Colon (tissue), 2 donors: ENCODE measurements at regions not wholly inside any gene's neighbourhood (a gene's known extent, or its start where the extent isn't known, plus 50 kb on each side); places are given as distances from the start of the nearest gene placed in this dataset.
"Not testable (repeated sequence)": the region's sequence is repeated elsewhere in the genome, so short reads cannot be mapped to it uniquely, and the experiment has no call there.

Experiments
- FAIRE-seq: peaks from 2 replicates; lab custom pipeline; 2012; peaks lifted over from hg19 to GRCh38; lab: Jason Lieb, UNC
- donor health status: control.
- donor health status: control.

DNA sequence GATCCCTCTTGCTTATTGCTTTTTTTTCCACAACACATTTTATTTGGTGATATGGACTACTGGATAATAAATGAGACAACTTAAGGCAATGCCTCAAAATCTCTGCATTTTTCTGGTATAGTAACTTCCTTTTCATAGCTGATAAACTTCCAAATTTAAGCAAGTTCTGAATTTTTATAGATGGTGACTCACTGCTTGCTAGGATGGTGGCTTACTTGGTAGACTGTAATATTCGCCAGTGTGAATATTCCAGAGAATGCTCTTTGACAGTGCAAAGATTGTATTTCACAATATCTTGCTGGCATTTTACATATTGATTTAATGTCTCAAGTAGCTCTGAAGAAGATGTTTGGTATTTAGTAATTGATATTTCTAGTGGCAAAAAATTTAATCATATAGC lies 472.4 kb downstream of the TFEC start:
- no peak for FAIRE-seq

DNA sequence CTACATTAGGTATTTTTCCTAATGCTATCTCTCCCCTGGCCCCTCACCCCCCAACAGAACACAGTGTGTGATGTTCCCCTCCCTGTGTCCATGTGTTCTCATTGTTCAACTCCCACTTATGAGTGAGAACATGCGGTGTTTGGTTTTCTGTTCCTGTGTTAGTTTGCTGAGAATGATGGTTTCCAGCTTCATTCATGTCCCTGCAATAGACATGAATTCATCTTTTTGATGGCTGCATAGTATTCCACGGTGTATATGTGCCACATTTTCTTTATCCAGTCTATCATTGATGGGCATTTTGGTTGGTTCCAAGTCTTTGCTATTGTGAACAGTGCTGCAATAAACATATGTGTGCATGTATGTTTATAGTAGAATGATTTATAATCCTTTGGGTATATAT lies 473.3 kb downstream of the TFEC start:
- FAIRE-seq, result not testable (repeated sequence)

DNA sequence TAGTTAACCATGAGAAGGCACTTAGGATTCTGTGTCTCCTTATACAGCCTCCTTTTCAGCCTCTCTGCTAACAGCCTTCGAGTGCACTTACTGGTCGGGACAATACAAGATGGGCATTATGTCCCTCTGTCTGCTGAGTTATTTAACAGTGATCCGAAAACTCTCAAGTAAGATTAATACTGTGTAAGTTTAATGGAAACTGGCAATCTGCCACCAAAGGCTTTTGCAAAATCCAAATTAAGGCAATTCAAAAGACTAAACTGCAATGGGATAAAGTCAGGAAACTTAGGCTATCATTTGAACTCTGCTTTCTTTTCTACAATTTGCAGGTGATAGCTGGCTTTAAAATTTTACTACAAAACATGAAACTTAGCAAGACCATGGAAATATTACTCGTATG lies 477.8 kb downstream of the TFEC start:
- FAIRE-seq, result no peak

- no peak for FAIRE-seq
Observed at GRCh38 chr7:115549910-115550309, 480.7 kb downstream of the TFEC start.

- FAIRE-seq, result no peak
Observed at GRCh38 chr7:115548756-115549155, 481.8 kb downstream of the TFEC start.

DNA sequence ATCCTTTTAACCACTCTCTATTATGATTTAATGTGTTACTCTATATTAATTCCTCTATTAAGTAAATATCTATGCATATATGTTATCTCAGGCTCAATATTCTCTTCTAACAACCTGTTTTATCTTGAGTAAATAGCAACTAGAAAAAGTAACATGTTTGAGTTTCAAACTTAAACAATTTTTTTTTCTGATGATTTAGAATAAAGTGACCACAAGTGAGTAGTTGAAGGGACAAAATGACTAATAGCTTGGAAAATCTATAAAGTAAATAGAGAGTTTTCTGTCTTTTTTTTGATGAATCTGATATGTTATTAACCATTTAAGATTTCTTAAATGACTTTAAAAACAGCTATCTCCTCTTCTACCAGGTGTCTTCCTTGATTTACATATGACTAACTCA lies 483.8 kb downstream of the TFEC start:
- FAIRE-seq, result peak; percentile 18

- no peak for FAIRE-seq
Observed at GRCh38 chr7:115533785-115534184, 496.8 kb downstream of the TFEC start.

- no peak for FAIRE-seq
Observed at GRCh38 chr7:115526278-115526677, 504.3 kb downstream of the TFEC start.

DNA sequence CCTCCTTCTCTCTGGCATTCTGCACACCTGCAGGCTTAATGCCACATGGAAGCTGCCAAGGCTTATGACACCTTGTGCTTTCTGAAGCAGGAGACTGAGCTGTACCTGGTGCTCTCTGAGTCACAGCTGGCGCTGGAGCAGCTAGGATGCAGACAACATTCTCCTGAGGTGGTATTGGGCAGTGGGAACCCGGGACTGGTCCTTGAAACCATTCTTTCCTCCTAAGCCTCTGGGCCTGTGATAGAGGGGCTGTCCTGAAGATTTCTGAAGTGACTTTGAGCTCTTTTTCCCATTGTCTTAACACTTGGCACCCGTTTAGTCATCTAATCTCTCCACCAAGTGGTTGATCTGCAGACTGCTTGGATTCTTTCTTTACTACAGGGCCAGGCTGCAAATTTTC lies 508.4 kb downstream of the TFEC start:
- FAIRE-seq, result no peak

DNA sequence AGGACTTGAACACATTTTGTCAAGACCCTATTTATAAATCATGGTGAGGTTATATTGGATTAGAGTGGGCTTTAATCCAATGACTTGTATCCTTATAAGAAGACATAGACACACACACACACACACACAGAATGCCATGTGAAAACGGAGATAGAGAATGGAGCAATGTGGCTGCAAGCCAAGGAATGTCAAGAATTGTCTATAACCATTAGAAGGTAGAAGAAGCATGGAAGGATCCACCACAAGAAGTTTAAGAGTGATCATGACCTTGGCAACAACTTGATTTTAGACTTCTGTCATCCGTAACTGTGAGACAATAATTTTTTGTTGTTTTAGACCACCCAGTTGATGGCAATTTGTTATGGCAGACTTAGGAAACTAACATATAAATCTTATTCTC lies 514.2 kb downstream of the TFEC start:
- no peak for FAIRE-seq

- no peak for FAIRE-seq
Observed at GRCh38 chr7:115511330-115511729, 519.2 kb downstream of the TFEC start.

DNA sequence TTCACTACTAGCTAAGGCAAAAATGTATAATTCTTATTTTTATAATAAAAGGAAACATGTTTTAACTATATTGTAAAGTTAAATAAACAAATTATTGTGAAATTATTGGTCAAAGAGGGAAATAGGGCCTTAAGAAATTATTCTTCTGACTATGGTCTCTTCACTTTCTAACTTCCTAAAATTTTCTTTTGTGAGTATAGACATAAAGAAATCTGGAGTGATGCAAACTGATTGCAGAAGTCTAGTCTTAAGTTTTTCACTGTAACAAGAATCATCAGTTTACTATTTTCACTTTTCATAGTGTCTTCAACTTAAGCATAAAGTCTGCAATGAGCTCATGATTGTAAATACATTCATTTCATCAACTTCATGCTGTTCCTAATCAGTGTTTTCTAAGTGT lies 525.4 kb downstream of the TFEC start:
- FAIRE-seq, result no peak

DNA sequence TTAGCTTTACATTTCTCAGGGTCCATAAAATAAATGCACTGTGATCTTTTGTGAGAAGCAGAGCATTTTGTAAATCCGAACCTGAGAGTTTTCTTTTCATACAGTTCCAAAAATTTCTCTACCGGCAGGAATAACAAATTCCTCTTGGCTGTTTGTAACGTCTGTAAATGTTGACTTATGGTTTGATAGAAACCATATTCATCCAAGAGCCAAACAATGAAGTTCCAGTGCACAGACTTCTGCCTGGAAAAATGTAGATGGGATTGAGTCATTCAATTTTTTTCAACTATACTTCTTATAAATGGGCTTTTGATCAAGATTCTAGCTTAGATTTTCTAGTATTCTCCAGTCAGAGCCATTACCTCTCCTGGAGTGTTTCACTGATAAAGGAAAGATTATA lies 530.6 kb downstream of the TFEC start:
- no peak for FAIRE-seq

- FAIRE-seq, result no peak
Observed at GRCh38 chr7:115496006-115496405, 534.6 kb downstream of the TFEC start.

DNA sequence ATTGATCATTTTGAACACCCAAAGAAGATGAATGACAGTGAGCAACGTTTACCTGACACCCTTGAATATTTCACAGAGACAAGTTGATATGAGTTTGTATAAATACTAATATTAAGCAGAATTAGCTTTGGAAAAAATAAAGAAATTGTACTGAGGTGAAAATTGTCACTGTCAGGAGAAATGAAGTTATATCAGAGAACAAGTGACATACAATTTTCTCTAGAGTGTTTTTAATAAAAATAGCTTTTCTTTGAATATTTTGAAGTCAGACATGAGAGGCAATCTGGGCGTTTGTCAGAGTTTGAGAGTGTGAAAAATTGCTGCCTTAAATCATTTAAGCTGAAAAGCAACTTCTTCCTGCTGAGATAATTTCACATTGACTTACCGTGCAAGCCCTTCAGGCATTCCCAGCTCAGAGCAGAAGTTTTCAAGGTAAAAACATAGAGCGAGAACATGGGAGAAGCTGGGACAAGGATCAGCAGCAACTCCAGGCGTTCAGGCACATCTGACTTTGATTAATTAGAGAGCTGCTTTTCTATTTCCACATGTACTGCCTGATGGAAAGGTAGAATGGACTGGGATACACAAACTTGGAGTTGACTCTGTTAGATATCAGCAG lies 535.9 kb downstream of the TFEC start:
- FAIRE-seq, result no peak

DNA sequence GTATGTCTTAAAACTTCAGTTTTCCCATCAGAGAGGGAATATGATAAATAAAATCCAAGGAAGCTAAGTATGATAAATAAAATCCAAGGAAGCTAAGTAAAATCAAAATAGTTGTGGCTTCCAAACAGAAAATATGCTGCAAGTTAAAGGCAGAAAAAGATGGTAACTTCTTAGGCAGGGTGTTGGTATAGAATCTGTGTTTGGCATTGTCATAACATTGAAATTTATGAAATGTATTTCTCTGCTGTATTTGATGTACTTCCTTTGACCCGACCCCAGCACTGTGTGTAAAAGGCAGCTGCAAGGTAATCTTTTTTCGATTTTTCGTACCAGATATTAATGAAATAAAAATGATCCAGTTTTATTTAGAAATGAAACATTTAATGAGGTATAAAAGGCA lies 537.2 kb downstream of the TFEC start:
- FAIRE-seq, result no peak

GRCh38 chr7:115491744-115492380 lies 538.7 kb downstream of the TFEC start:
- no peak for FAIRE-seq

- no peak for FAIRE-seq
Observed at GRCh38 chr7:115479448-115479847, 551.1 kb downstream of the TFEC start.

GRCh38 chr7:115478426-115478825 lies 552.1 kb downstream of the TFEC start:
- no peak for FAIRE-seq

- FAIRE-seq, result no peak
Observed at GRCh38 chr7:115477193-115477651, 553.3 kb downstream of the TFEC start.

- no peak for FAIRE-seq
Observed at GRCh38 chr7:115476671-115477181, 553.8 kb downstream of the TFEC start.

GRCh38 chr7:115475761-115476385 lies 554.0 kb downstream of the MDFIC start:
- FAIRE-seq, result no peak

- FAIRE-seq, result no peak
Observed at GRCh38 chr7:115475206-115475605, 553.3 kb downstream of the MDFIC start.

DNA sequence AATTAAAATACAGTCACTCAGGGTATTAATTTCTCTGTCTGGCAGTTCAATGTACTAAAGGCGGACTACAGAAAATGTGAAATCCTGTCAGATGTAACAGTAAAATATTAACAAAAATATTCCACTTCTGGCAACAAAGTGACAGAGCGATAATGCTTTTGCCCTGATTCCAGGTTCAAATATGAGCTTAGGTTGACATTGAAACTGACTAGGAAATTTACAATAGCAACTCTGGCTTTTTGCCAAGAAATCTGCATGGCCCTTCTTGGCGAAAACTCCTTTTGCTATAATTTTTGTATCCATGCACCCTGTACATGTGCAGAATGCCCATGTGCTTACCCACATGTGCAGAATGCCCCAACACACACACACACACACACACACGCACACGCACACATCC lies 552.2 kb downstream of the MDFIC start:
- no peak for FAIRE-seq
